ENCODE measurements at regions not wholly inside any gene's neighbourhood (a gene's known extent, or its start where the extent isn't known, plus 50 kb on each side); places are given as distances from the start of the nearest gene placed in this dataset.

DNA sequence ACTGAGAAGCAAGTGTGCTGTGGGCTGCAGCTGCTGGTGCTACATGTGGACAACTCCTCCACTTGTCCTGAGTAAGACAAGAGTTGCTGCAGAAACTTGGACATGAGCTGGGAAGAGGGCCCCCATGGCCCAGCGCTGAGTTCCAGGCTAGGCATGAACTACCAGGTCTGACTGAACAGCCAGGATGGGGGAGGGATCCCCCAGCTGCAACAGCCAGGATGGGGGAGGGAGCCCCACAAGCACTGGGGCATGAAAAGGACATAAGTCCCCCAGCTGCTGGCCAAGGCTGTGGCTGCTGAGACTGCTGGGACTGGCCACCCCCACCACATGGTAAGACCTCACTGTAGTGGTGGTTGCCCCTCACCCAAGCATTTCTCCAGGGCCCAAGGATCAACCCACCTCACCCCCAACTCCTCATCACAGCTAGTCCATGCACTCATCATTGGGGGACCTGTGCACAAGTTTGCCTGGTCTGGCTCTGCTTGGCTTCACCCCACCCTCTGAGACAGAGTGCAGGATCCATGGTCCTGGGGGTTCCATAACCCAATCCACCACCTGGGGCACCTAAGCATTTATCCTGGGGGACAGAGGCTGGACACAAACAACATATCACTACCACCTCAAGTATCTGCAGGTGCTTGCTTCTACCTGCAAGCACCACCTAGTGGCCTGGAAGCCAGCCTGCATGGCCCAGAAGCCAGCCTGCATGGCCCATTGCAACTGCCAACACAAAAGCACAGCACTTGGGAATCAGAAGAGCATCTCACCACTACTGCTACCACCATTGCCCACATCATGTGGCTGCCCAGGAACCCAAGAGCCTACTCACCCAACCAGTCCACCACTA lies 84.5 kb upstream of the STT3B start:
- TF ChIP-seq ZBTB21 (CRISPR knock-in tag; IDR thresholded peaks at IDR 0.05) (no peak), POLR2A (IDR thresholded peaks at IDR 0.05; ENCODE audit: insufficient read depth in 1 of 2, low read depth in 2 of 2, low read length in 2 of 2) (no peak), POLR2AphosphoS2 (IDR thresholded peaks at IDR 0.05; ENCODE audit: low read depth, low read length) (no peak), IKZF1 (IDR thresholded peaks at IDR 0.05) (no peak), TARDBP (CRISPR knock-in tag; IDR thresholded peaks at IDR 0.05) (0 out of 2 replicates have a peak, but pooled peaks have one; percentile 26)

Data from HepG2 (cell line).